H1 (cell line): ENCODE measurements at regions not wholly inside any gene's neighbourhood (a gene's known extent, or its start where the extent isn't known, plus 50 kb on each side); places are given as distances from the start of the nearest gene placed in this dataset.

ENCODE experiments used
- CTCF ChIA-PET: fragments of 300-600 bp; sonication (Branson Sonifier 250); formaldehyde crosslinking; loops from one replicate; lab custom pipeline; 2021; ENCODE audit not compliant: partially characterized antibody; lab: Charles Lee
- POLR2A ChIA-PET: fragments of 300-600 bp; sonication (Branson Sonifier 250); formaldehyde crosslinking; loops from one replicate; lab custom pipeline; 2021; ENCODE audit warnings: inconsistent platforms; ENCODE audit not compliant: partially characterized antibody; lab: Charles Lee
- DNase-seq, 2 experiments: peaks; one replicate each; pipeline versions ENCODE4 v3.0.0 to v3.0.0-alpha.2; 2010 to 2022; ENCODE audit warnings: low spot score in 2 of 2, low read depth in 1 of 2, mixed read lengths in 1 of 2
- FAIRE-seq: peaks from 2 replicates; lab custom pipeline; 2011; peaks lifted over from hg19 to GRCh38; lab: Jason Lieb, UNC
- H2AFZ ChIP-seq: 2 replicates; pipeline ENCODE4 v1.8.1; 2012; ENCODE audit warnings: low read length, inconsistent platforms
- H2AK5ac ChIP-seq: 2 replicates; pipeline ENCODE4 v1.6.1; 2013; ENCODE audit warnings: low read depth, low read length
- H2BK120ac ChIP-seq: replicated peaks from 2 replicates; pipeline ENCODE3; 2013; ENCODE audit warnings: low read depth, low read length, inconsistent platforms
- H2BK12ac ChIP-seq: 2 replicates; pipeline ENCODE4 v1.6.1; 2013; ENCODE audit warnings: low read depth, low read length
- H2BK15ac ChIP-seq: 2 replicates; pipeline ENCODE4 v1.6.1; 2013; ENCODE audit warnings: low read length
- H2BK20ac ChIP-seq: 2 replicates; pipeline ENCODE4 v1.6.1; 2013; ENCODE audit warnings: low read length
- H2BK5ac ChIP-seq: 2 replicates; pipeline ENCODE4 v1.6.1; 2013; ENCODE audit warnings: low read depth, low read length
- H3K14ac ChIP-seq: 2 replicates; pipeline ENCODE4 v1.6.1; 2013; ENCODE audit warnings: inconsistent platforms; ENCODE audit not compliant: insufficient read length
- H3K18ac ChIP-seq: 2 replicates; pipeline ENCODE4 v1.6.1; 2013; ENCODE audit warnings: low read length; ENCODE audit errors: extremely low read depth
- H3K23ac ChIP-seq: 2 replicates; pipeline ENCODE4 v1.6.1; 2013; ENCODE audit warnings: inconsistent platforms; ENCODE audit not compliant: insufficient read length
- H3K23me2 ChIP-seq: 2 replicates; pipeline ENCODE4 v1.6.1; 2013; ENCODE audit warnings: low read depth, low read length
- H3K27ac ChIP-seq: 2 replicates; pipeline ENCODE4 v1.6.1; 2011; ENCODE audit warnings: low read depth, low read length, inconsistent platforms
- H3K27me3 ChIP-seq, 4 experiments: replicated peaks in 1 of 4; 1 replicate in 1 of 4; 2 replicates in 3 of 4; pipeline versions ENCODE4 v1.6.1 to v1.8.1; 2011 to 2013; ENCODE audit warnings: low read length in 3 of 4, mild to moderate bottlenecking in 3 of 4, inconsistent platforms in 2 of 4, mixed read lengths in 2 of 4, moderate library complexity in 1 of 4; ENCODE audit not compliant: control insufficient read depth in 3 of 4, insufficient read depth in 3 of 4; ENCODE audit errors: extremely low read depth in 1 of 4
- H3K36me3 ChIP-seq, 4 experiments: 2 replicates each; pipeline versions ENCODE4 v1.6.1 to v1.8.1; 2011 to 2013; ENCODE audit warnings: mild to moderate bottlenecking in 4 of 4, low read length in 3 of 4, moderate library complexity in 2 of 4, control low read depth in 1 of 4, inconsistent platforms in 1 of 4; ENCODE audit not compliant: insufficient read depth in 4 of 4, control insufficient read depth in 2 of 4
- H3K4ac ChIP-seq: replicated peaks from 2 replicates; pipeline ENCODE3; 2013; ENCODE audit warnings: low read length, low read depth, mixed read lengths, inconsistent platforms; ENCODE audit not compliant: insufficient read length
- H3K4me1 ChIP-seq, 4 experiments: replicated peaks in 1 of 4; 1 replicate in 1 of 4; 2 replicates in 3 of 4; pipeline versions ENCODE4 v1.6.1 to v1.8.1; 2011 to 2013; ENCODE audit warnings: low read length in 3 of 4, inconsistent platforms in 2 of 4, mixed read lengths in 1 of 4; ENCODE audit not compliant: insufficient read depth in 4 of 4, control insufficient read depth in 3 of 4
- H3K4me2 ChIP-seq, 2 experiments: 2 replicates each; pipeline versions ENCODE4 v1.6.1 to v1.8.1; 2011 to 2013; ENCODE audit warnings: low read depth in 2 of 2, low read length in 2 of 2, control low read depth in 1 of 2, inconsistent platforms in 1 of 2, mild to moderate bottlenecking in 1 of 2; ENCODE audit not compliant: insufficient read depth in 1 of 2
- H3K4me3 ChIP-seq, 4 experiments: fragments of 200-600, 300-600 bp in 1 of 4; sonication (generic), shearing (Covaris generic), sonication (Bioruptor Twin) in 1 of 4; 2 replicates each; pipeline versions ENCODE4 v1.5.1 to v1.8.1; 2011 to 2016; ENCODE audit warnings: low read length in 4 of 4, low read depth in 3 of 4, control low read depth in 2 of 4, inconsistent platforms in 2 of 4, mild to moderate bottlenecking in 2 of 4, mixed read lengths in 1 of 4, moderate library complexity in 1 of 4; ENCODE audit not compliant: insufficient read depth in 2 of 4; ENCODE audit errors: extremely low read depth in 1 of 4
- H3K56ac ChIP-seq: replicated peaks from 2 replicates; pipeline ENCODE3; 2013; ENCODE audit warnings: low read depth, mild to moderate bottlenecking, mixed read lengths, low read length, inconsistent platforms; ENCODE audit not compliant: insufficient read length
- H3K79me1 ChIP-seq: 2 replicates; pipeline ENCODE4 v1.6.1; 2013; ENCODE audit warnings: low read depth, low read length, control low read depth
- H3K79me2 ChIP-seq, 2 experiments: 2 replicates each; pipeline versions ENCODE4 v1.6.1 to v1.8.1; 2012 to 2013; ENCODE audit warnings: low read length in 2 of 2, mild to moderate bottlenecking in 2 of 2, inconsistent platforms in 1 of 2; ENCODE audit not compliant: insufficient read depth in 2 of 2, control insufficient read depth in 1 of 2
- H3K9ac ChIP-seq, 4 experiments: replicated peaks in 1 of 4; 1 replicate in 1 of 4; 2 replicates in 3 of 4; pipeline versions ENCODE4 v1.6.1 to v1.8.1; 2011 to 2013; ENCODE audit warnings: low read depth in 3 of 4, low read length in 3 of 4, control low read depth in 2 of 4, mild to moderate bottlenecking in 2 of 4, moderate library complexity in 2 of 4, inconsistent platforms in 1 of 4; ENCODE audit errors: extremely low read depth in 1 of 4
- H3K9me3 ChIP-seq, 2 experiments: 2 replicates each; pipeline versions ENCODE4 v1.6.1 to v1.8.1; 2012 to 2013; ENCODE audit warnings: mild to moderate bottlenecking in 2 of 2, moderate library complexity in 2 of 2, control low read depth in 1 of 2, inconsistent platforms in 1 of 2, low read depth in 1 of 2, low read length in 1 of 2, mixed read lengths in 1 of 2; ENCODE audit not compliant: insufficient read depth in 2 of 2
- H4K20me1 ChIP-seq, 2 experiments: replicated peaks in 1 of 2; 2 replicates each; pipeline versions ENCODE3 to v1.8.1; 2011 to 2013; ENCODE audit warnings: inconsistent platforms in 2 of 2, low read length in 2 of 2, mild to moderate bottlenecking in 1 of 2; ENCODE audit not compliant: insufficient read depth in 2 of 2, control insufficient read depth in 1 of 2
- H4K5ac ChIP-seq: 2 replicates; pipeline ENCODE4 v1.6.1; 2013; ENCODE audit warnings: low read length, low read depth, mixed read lengths, inconsistent platforms; ENCODE audit not compliant: insufficient read length
- H4K8ac ChIP-seq: 2 replicates; pipeline ENCODE4 v1.8.0; 2013; ENCODE audit warnings: mild to moderate bottlenecking, moderate library complexity, low read length, inconsistent platforms; ENCODE audit not compliant: insufficient read depth; ENCODE audit errors: extremely low read depth
- H4K91ac ChIP-seq: replicated peaks from 2 replicates; pipeline ENCODE3; 2013; ENCODE audit warnings: low read length, mixed read lengths, inconsistent platforms; ENCODE audit not compliant: insufficient read length
- BACH1 ChIP-seq: IDR thresholded peaks from 2 replicates; pipeline ENCODE4 v1.6.1; 2012; ENCODE audit warnings: low read length, improper control_type of control experiment
- CBX5 ChIP-seq: fragments of 300-800, 300-1000 bp; sonication (generic); IDR thresholded peaks from 2 replicates; pipeline ENCODE4 v1.7.1; 2016; ENCODE audit warnings: antibody characterized with exemption, low read length, low read depth
- CBX8 ChIP-seq: fragments of 300-800, 300-1000 bp; sonication (generic); IDR thresholded peaks from 2 replicates; pipeline ENCODE4 v1.7.1; 2016; ENCODE audit warnings: low read depth, low read length, borderline replicate concordance
- CHD2 ChIP-seq: IDR thresholded peaks from 2 replicates; pipeline ENCODE4 v1.6.1; 2012; ENCODE audit warnings: low read length, improper control_type of control experiment
- PHF8 ChIP-seq: fragments of 200-600 bp; sonication (generic); conservative IDR thresholded peaks from 2 replicates; pipeline ENCODE4 v1.7.1; 2012; ENCODE audit warnings: low read depth, mild to moderate bottlenecking, inconsistent platforms, low read length, moderate library complexity
- POU5F1 ChIP-seq: IDR thresholded peaks from 2 replicates; pipeline ENCODE4 v1.6.1; 2011; ENCODE audit warnings: low read depth, mild to moderate bottlenecking, low read length, moderate library complexity
- RAD21 ChIP-seq, 2 experiments: IDR thresholded peaks in 1 of 2; conservative IDR thresholded peaks in 1 of 2; 2 replicates each; pipeline ENCODE4 v1.6.1; 2011; ENCODE audit warnings: low read depth in 2 of 2, low read length in 2 of 2, improper control_type of control experiment in 1 of 2, inconsistent platforms in 1 of 2, mild to moderate bottlenecking in 1 of 2, moderate library complexity in 1 of 2
- RFX5 ChIP-seq: IDR thresholded peaks from 2 replicates; pipeline ENCODE4 v1.6.1; 2011; ENCODE audit warnings: low read depth, low read length, improper control_type of control experiment, borderline replicate concordance
- SP1 ChIP-seq: IDR thresholded peaks from 2 replicates; pipeline ENCODE4 v1.6.1; 2011; ENCODE audit warnings: low read depth, low read length
- SP2 ChIP-seq: IDR thresholded peaks from 2 replicates; pipeline ENCODE4 v1.6.1; 2012; ENCODE audit warnings: mild to moderate bottlenecking, low read length, inconsistent platforms
- SRF ChIP-seq: IDR thresholded peaks from 2 replicates; pipeline ENCODE4 v1.6.1; 2011; ENCODE audit warnings: mild to moderate bottlenecking, low read depth, low read length, moderate library complexity
- TEAD4 ChIP-seq: IDR thresholded peaks from 2 replicates; pipeline ENCODE4 v1.6.1; 2012; ENCODE audit warnings: low read depth, low read length, inconsistent platforms, mixed read lengths
- USF2 ChIP-seq: IDR thresholded peaks from 2 replicates; pipeline ENCODE4 v1.6.1; 2011; ENCODE audit warnings: low read length, improper control_type of control experiment
- ZNF274 ChIP-seq: IDR thresholded peaks from 2 replicates; pipeline ENCODE4 v1.7.0; 2012; ENCODE audit warnings: low read length, borderline replicate concordance; ENCODE audit errors: extremely low read depth

GRCh38 chrX:88378406-88378805 lies 368.6 kb upstream of the CPXCR1 start:
- Histone ChIP-seq H2BK12ac (no peak overlapping the region), H3K23ac (no peak overlapping the region), H3K27me3 (no peaks in the 10 kb centered on the region), H3K56ac (no peak overlapping the region), H2BK120ac (no peak overlapping the region), H3K4me1 (no peaks in the 10 kb centered on the region), H2BK15ac (no peak overlapping the region), H3K79me2 (no peaks in the 10 kb centered on the region), H3K9ac (no peak overlapping the region), H3K23me2 (no peaks in the 10 kb centered on the region), H2BK20ac (no peak overlapping the region), H2AK5ac (no peak overlapping the region), H2AFZ (no peak overlapping the region), H4K91ac (no peak overlapping the region), H3K18ac (no peak overlapping the region), H3K4me3 (no peak overlapping the region), H3K4ac (no peak overlapping the region), H3K27ac (no peak overlapping the region), H4K8ac (no peak overlapping the region), H4K5ac (no peak overlapping the region), H4K20me1 (no peaks in the 10 kb centered on the region), H3K79me1 (no peaks in the 10 kb centered on the region), H2BK5ac (no peak overlapping the region), H3K9me3 (no peaks in the 10 kb centered on the region), H3K4me2 (no peak overlapping the region), H3K36me3 (no peaks in the 10 kb centered on the region), H3K14ac (no peak overlapping the region)
- FAIRE-seq (no peak), DNase-seq (no peak)
- ChIA-PET CTCF (no interaction called here), POLR2A (no interaction called here)
- TF ChIP-seq SRF: no peak
- no peak for TF ChIP-seq RFX5
- TF ChIP-seq POU5F1: no peak
- no peak for TF ChIP-seq USF2
- no peak for TF ChIP-seq PHF8
- no peak for TF ChIP-seq CBX8
- TF ChIP-seq CBX5: no peak
- TF ChIP-seq SP2: no peak
- TF ChIP-seq TEAD4: no peak
- TF ChIP-seq CHD2: no peak
- no peak for TF ChIP-seq SP1
- TF ChIP-seq RAD21 (IDR thresholded peaks at IDR 0.05 in 1 of 2, conservative IDR thresholded peaks at IDR 0.05 in 1 of 2; ENCODE audit: low read depth in 2 of 2, low read length in 2 of 2): no peak
- TF ChIP-seq ZNF274: no peak
- TF ChIP-seq BACH1: no peak
